ENCODE measurements at regions not wholly inside any gene's neighbourhood (a gene's known extent, or its start where the extent isn't known, plus 50 kb on each side); places are given as distances from the start of the nearest gene placed in this dataset.

GRCh38 chr10:80708808-80709207, 171.1 kb downstream of the SH2D4B start:
- TF ChIP-seq CTCF (IDR thresholded peaks at IDR 0.05; ENCODE audit: borderline replicate concordance, extremely low read depth, low read length, poor library complexity, severe bottlenecking) (no peak), EZH2 (IDR thresholded peaks at IDR 0.05; ENCODE audit: borderline replicate concordance, low read depth, low read length, severe bottlenecking) (no peak)
